Glutamatergic neuron (in vitro differentiated cells): ENCODE measurements at regions not wholly inside any gene's neighbourhood (a gene's known extent, or its start where the extent isn't known, plus 50 kb on each side); places are given as distances from the start of the nearest gene placed in this dataset.

Experiments
- DNase-seq: peaks from one replicate; pipeline ENCODE4 v3.0.0; 2022
- H3K27ac Mint-ChIP-seq: one replicate; pipeline ENCODE4 v1.8.0; 2020; ENCODE audit warnings: mild to moderate bottlenecking, mixed read lengths, inconsistent platforms; ENCODE audit not compliant: unreplicated experiment
- H3K27me3 Mint-ChIP-seq: one replicate; pipeline ENCODE4 v1.8.0; 2020; ENCODE audit warnings: mild to moderate bottlenecking, moderate library complexity, mixed read lengths, inconsistent platforms; ENCODE audit not compliant: unreplicated experiment
- H3K36me3 Mint-ChIP-seq: one replicate; pipeline ENCODE4 v1.8.0; 2020; ENCODE audit warnings: mild to moderate bottlenecking, mixed read lengths, inconsistent platforms; ENCODE audit not compliant: unreplicated experiment
- H3K4me1 Mint-ChIP-seq: one replicate; pipeline ENCODE4 v1.8.0; 2020; ENCODE audit warnings: mild to moderate bottlenecking, low read depth, mixed read lengths, inconsistent platforms; ENCODE audit not compliant: unreplicated experiment
- H3K4me3 Mint-ChIP-seq: one replicate; pipeline ENCODE4 v1.8.0; 2020; ENCODE audit warnings: mild to moderate bottlenecking, mixed read lengths, inconsistent platforms; ENCODE audit not compliant: unreplicated experiment
- H3K9me3 Mint-ChIP-seq: one replicate; pipeline ENCODE4 v1.8.0; 2020; ENCODE audit warnings: mild to moderate bottlenecking, moderate library complexity, mixed read lengths, inconsistent platforms; ENCODE audit not compliant: unreplicated experiment
- CTCF ChIP-seq: fragments of 200-600 bp; sonication (generic); IDR thresholded peaks from one replicate; pipeline ENCODE4 v1.5.0; 2021; ENCODE audit not compliant: partially characterized antibody, unreplicated experiment

- no peaks in the 10 kb centered on the region for H3K36me3 Mint-ChIP-seq
- H3K27ac Mint-ChIP-seq: no peak overlapping the region
Measured at GRCh38 chrX:15973299-15973698, 118.7 kb upstream of the AP1S2 start.

GRCh38 chrX:15971696-15972095 lies 117.1 kb upstream of the AP1S2 start:
- Mint-ChIP-seq H3K4me3 (no peak overlapping the region), H3K4me1 (no peaks in the 10 kb centered on the region), H3K27me3 (no peaks in the 10 kb centered on the region), H3K9me3 (peaks cover 2% of the 10 kb centered on the region), H3K27ac (no peak overlapping the region), H3K36me3 (no peaks in the 10 kb centered on the region)
- TF ChIP-seq CTCF: no peak
- DNase-seq: no peak

More at GRCh38 chrX:15973299-15973698, 118.7 kb upstream of the AP1S2 start:
- Mint-ChIP-seq H3K27me3 (no peaks in the 10 kb centered on the region), H3K4me3 (no peak overlapping the region), H3K9me3 (peaks cover 2% of the 10 kb centered on the region), H3K4me1 (no peaks in the 10 kb centered on the region)
- TF ChIP-seq CTCF: no peak
- no peak for DNase-seq

GRCh38 chrX:15963858-15964257 lies 109.2 kb upstream of the AP1S2 start:
- TF ChIP-seq CTCF: no peak
- DNase-seq: no peak
- H3K27me3 Mint-ChIP-seq: no peaks in the 10 kb centered on the region
- H3K4me3 Mint-ChIP-seq: no peak overlapping the region
- no peaks in the 10 kb centered on the region for H3K9me3 Mint-ChIP-seq
- no peaks in the 10 kb centered on the region for H3K4me1 Mint-ChIP-seq
- no peak overlapping the region for H3K27ac Mint-ChIP-seq
- H3K36me3 Mint-ChIP-seq: no peaks in the 10 kb centered on the region

GRCh38 chrX:15960237-15960636 lies 105.6 kb upstream of the AP1S2 start:
- Mint-ChIP-seq H3K27me3 (no peaks in the 10 kb centered on the region), H3K9me3 (no peaks in the 10 kb centered on the region), H3K27ac (no peak overlapping the region), H3K4me1 (no peaks in the 10 kb centered on the region), H3K4me3 (no peak overlapping the region), H3K36me3 (no peaks in the 10 kb centered on the region)
- no peak for TF ChIP-seq CTCF
- DNase-seq: no peak

- Mint-ChIP-seq H3K9me3 (no peaks in the 10 kb centered on the region), H3K36me3 (no peaks in the 10 kb centered on the region), H3K27ac (peak overlapping the region; percentile 14), H3K4me3 (no peak overlapping the region), H3K27me3 (no peaks in the 10 kb centered on the region), H3K4me1 (no peaks in the 10 kb centered on the region)
- TF ChIP-seq CTCF: no peak
- DNase-seq: no peak
Measured at GRCh38 chrX:15956681-15957080, 102.1 kb upstream of the AP1S2 start.
